Ovary (tissue), 3 donors: ENCODE measurements at regions not wholly inside any gene's neighbourhood (a gene's known extent, or its start where the extent isn't known, plus 50 kb on each side); places are given as distances from the start of the nearest gene placed in this dataset.

Experiments
- EP300 ChIP-seq: sonication (generic); formaldehyde crosslinking; IDR thresholded peaks from one replicate; pipeline ENCODE4 v1.6.1; 2017; ENCODE audit warnings: antibody characterized with exemption
- POLR2A ChIP-seq: fragments of 450-650 bp; IDR thresholded peaks from one replicate; pipeline ENCODE4 v1.6.1; 2017; ENCODE audit warnings: antibody characterized with exemption, mild to moderate bottlenecking, moderate library complexity
- TF ChIP-seq, protein P1 (sequence below), 3 donors: fragments of 450-650 bp in 2 of 3; fragments of 200-600 bp in 1 of 3; IDR thresholded peaks; one replicate each; pipeline versions ENCODE4 v1.5.1 to v1.8.0; 2016 to 2022; ENCODE audit warnings: antibody characterized with exemption in 3 of 3, mild to moderate bottlenecking in 1 of 3
- donor health status: DM: no; HTN: no; CAD: no.

- TF ChIP-seq, protein P1, sequence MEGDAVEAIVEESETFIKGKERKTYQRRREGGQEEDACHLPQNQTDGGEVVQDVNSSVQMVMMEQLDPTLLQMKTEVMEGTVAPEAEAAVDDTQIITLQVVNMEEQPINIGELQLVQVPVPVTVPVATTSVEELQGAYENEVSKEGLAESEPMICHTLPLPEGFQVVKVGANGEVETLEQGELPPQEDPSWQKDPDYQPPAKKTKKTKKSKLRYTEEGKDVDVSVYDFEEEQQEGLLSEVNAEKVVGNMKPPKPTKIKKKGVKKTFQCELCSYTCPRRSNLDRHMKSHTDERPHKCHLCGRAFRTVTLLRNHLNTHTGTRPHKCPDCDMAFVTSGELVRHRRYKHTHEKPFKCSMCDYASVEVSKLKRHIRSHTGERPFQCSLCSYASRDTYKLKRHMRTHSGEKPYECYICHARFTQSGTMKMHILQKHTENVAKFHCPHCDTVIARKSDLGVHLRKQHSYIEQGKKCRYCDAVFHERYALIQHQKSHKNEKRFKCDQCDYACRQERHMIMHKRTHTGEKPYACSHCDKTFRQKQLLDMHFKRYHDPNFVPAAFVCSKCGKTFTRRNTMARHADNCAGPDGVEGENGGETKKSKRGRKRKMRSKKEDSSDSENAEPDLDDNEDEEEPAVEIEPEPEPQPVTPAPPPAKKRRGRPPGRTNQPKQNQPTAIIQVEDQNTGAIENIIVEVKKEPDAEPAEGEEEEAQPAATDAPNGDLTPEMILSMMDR (IDR thresholded peaks at IDR 0.05) = no peak
- TF ChIP-seq POLR2A (no peak), EP300 (no peak)
These were observed 60.6 kb downstream of the FOXA2 start for GRCh38 chr20:22523499-22524392.
